SU-DHL-6 (cell line): ENCODE measurements at regions not wholly inside any gene's neighbourhood (a gene's known extent, or its start where the extent isn't known, plus 50 kb on each side); places are given as distances from the start of the nearest gene placed in this dataset.

Experiments
- H2AFZ ChIP-seq: fragments of 200-600 bp; sonication (generic); 2 replicates; pipeline ENCODE4 v1.6.1; 2014; ENCODE audit warnings: low read depth, mild to moderate bottlenecking, moderate library complexity, mixed read lengths, antibody characterized with exemption, low read length; ENCODE audit not compliant: severe bottlenecking
- H3F3A ChIP-seq: fragments of 200-600 bp; shearing (Covaris generic); 2 replicates; pipeline ENCODE4 v1.6.0; 2016; ENCODE audit warnings: antibody characterized with exemption, mild to moderate bottlenecking; ENCODE audit not compliant: insufficient read depth
- H3K27ac ChIP-seq: fragments of 200-600 bp; sonication (generic); 2 replicates; pipeline ENCODE4 v1.5.1; 2016; ENCODE audit warnings: low read depth, mild to moderate bottlenecking, low read length, moderate library complexity, mixed read lengths
- H3K27me3 ChIP-seq: fragments of 200-600 bp; sonication (generic), shearing (Covaris generic); 2 replicates; pipeline ENCODE4 v1.6.0; 2014; ENCODE audit warnings: mild to moderate bottlenecking, low read length
- H3K36me3 ChIP-seq: fragments of 200-600 bp; sonication (generic); 2 replicates; pipeline ENCODE4 v1.6.1; 2014; ENCODE audit warnings: mild to moderate bottlenecking, low read length, mixed read lengths
- H3K4me2 ChIP-seq: fragments of 300-600, 200-600 bp; shearing (Covaris generic), sonication (generic); 2 replicates; pipeline ENCODE4 v1.6.0; 2014; ENCODE audit warnings: low read length, low read depth, mild to moderate bottlenecking; ENCODE audit not compliant: poor library complexity, severe bottlenecking
- H3K4me3 ChIP-seq: fragments of 200-600 bp; sonication (generic); 2 replicates; pipeline ENCODE4 v1.5.1; 2014; ENCODE audit warnings: antibody characterized with exemption, low read length, mild to moderate bottlenecking, mixed read lengths; ENCODE audit not compliant: insufficient read depth, poor library complexity, severe bottlenecking
- H3K79me2 ChIP-seq: fragments of 200-600 bp; sonication (generic); 2 replicates; pipeline ENCODE4 v1.6.1; 2014; ENCODE audit warnings: mild to moderate bottlenecking, low read length, moderate library complexity; ENCODE audit not compliant: insufficient read depth
- H3K9ac ChIP-seq: fragments of 200-600 bp; sonication (generic); 2 replicates; pipeline ENCODE4 v1.7.0; 2014; ENCODE audit warnings: mild to moderate bottlenecking, low read length
- H3K9me2 ChIP-seq: fragments of 200-600 bp; sonication (generic); replicated peaks from 2 replicates; pipeline ENCODE4 v1.6.1; 2014; ENCODE audit warnings: low read length; ENCODE audit not compliant: insufficient read depth
- H3K9me3 ChIP-seq: fragments of 200-600 bp; sonication (generic); 2 replicates; pipeline ENCODE4 v1.6.1; 2014; ENCODE audit warnings: low read length, mixed read lengths; ENCODE audit not compliant: insufficient read depth
- H4K20me1 ChIP-seq: fragments of 200-600 bp; sonication (generic); 2 replicates; pipeline ENCODE4 v1.6.1; 2014; ENCODE audit warnings: low read depth, mild to moderate bottlenecking, antibody characterized with exemption, low read length, moderate library complexity, mixed read lengths
- CTCF ChIP-seq: fragments of 200-600 bp; sonication (generic); IDR thresholded peaks from one replicate; pipeline ENCODE4 v1.5.1; 2017; ENCODE audit warnings: antibody characterized with exemption, mild to moderate bottlenecking, low read length, moderate library complexity; ENCODE audit not compliant: insufficient read depth, poor library complexity, severe bottlenecking
- EZH2phosphoT487 ChIP-seq: fragments of 200-600 bp; sonication (generic), shearing (Covaris generic); conservative IDR thresholded peaks from 2 replicates; pipeline ENCODE4 v1.6.1; 2018; ENCODE audit warnings: mild to moderate bottlenecking, antibody characterized with exemption, low read length, moderate library complexity, mixed read lengths

- Histone ChIP-seq H3K27ac (no peak overlapping the region), H3K4me2 (no peak overlapping the region), H3K9me2 (no peaks in the 10 kb centered on the region), H3K36me3 (no peaks in the 10 kb centered on the region), H3K79me2 (no peaks in the 10 kb centered on the region), H3F3A (no peaks in the 10 kb centered on the region), H2AFZ (no peak overlapping the region), H4K20me1 (no peaks in the 10 kb centered on the region), H3K27me3 (no peaks in the 10 kb centered on the region), H3K4me3 (no peak overlapping the region), H3K9me3 (no peaks in the 10 kb centered on the region), H3K9ac (no peak overlapping the region)
- no peak for TF ChIP-seq EZH2phosphoT487
- no peak for TF ChIP-seq CTCF
Measured at GRCh38 chr9:99437145-99437544, 215.1 kb downstream of the SEC61B start.

- Histone ChIP-seq H2AFZ (no peak overlapping the region), H3K4me2 (no peak overlapping the region), H3K9me3 (no peaks in the 10 kb centered on the region), H3K79me2 (no peaks in the 10 kb centered on the region), H3K27ac (no peak overlapping the region), H3K9ac (no peak overlapping the region), H3F3A (no peaks in the 10 kb centered on the region), H3K4me3 (no peak overlapping the region), H3K27me3 (no peaks in the 10 kb centered on the region), H3K36me3 (no peaks in the 10 kb centered on the region), H4K20me1 (no peaks in the 10 kb centered on the region), H3K9me2 (no peaks in the 10 kb centered on the region)
- TF ChIP-seq CTCF (no peak), EZH2phosphoT487 (no peak)
Measured at GRCh38 chr9:99438596-99438995, 216.5 kb downstream of the SEC61B start.

GRCh38 chr9:99441829-99442228, 219.7 kb downstream of the SEC61B start:
- Histone ChIP-seq H4K20me1 (no peaks in the 10 kb centered on the region), H3F3A (no peaks in the 10 kb centered on the region)

More at GRCh38 chr9:99441829-99442228, 219.7 kb downstream of the SEC61B start:
- Histone ChIP-seq H3K9ac (no peak overlapping the region), H3K4me2 (no peak overlapping the region), H3K27me3 (no peaks in the 10 kb centered on the region), H3K9me3 (no peaks in the 10 kb centered on the region), H3K4me3 (no peak overlapping the region), H3K9me2 (no peaks in the 10 kb centered on the region), H3K27ac (no peak overlapping the region), H3K79me2 (no peaks in the 10 kb centered on the region), H3K36me3 (no peaks in the 10 kb centered on the region), H2AFZ (no peak overlapping the region)
- TF ChIP-seq CTCF (no peak), EZH2phosphoT487 (no peak)
